ENCODE measurements at regions not wholly inside any gene's neighbourhood (a gene's known extent, or its start where the extent isn't known, plus 50 kb on each side); places are given as distances from the start of the nearest gene placed in this dataset.

GRCh38 chr15:62964251-62964650, 78.3 kb upstream of the TPM1 start:
- ATAC-seq (no peak), DNase-seq (ENCODE audit: low spot score) (no peak)
- Mint-ChIP-seq H3K36me3 (no peaks in the 10 kb centered on the region), H3K27ac (no peak overlapping the region), H3K27me3 (ENCODE audit: low read depth) (no peaks in the 10 kb centered on the region), H3K4me3 (no peak overlapping the region), H3K9me3 (no peaks in the 10 kb centered on the region), H3K4me1 (peaks cover 13% of the 10 kb centered on the region)
- ChIA-PET POLR2A (no interaction called here), CTCF (no interaction called here)
- TF ChIP-seq FOXJ3 (CRISPR knock-in tag; IDR thresholded peaks at IDR 0.05; ENCODE audit: borderline replicate concordance) (no peak), TCF7 (CRISPR knock-in tag; IDR thresholded peaks at IDR 0.05; ENCODE audit: low read depth) (no peak), ZNF532 (CRISPR knock-in tag; IDR thresholded peaks at IDR 0.05; ENCODE audit: borderline replicate concordance) (no peak), ESRRA (CRISPR knock-in tag; IDR thresholded peaks at IDR 0.05; ENCODE audit: borderline replicate concordance) (no peak), MYBL2 (CRISPR knock-in tag; IDR thresholded peaks at IDR 0.05) (no peak)

GRCh38 chr15:62966294-62967078, 76.1 kb upstream of the TPM1 start:
- H3K4me3 Mint-ChIP-seq, result no peak overlapping the region
- CTCF ChIA-PET, result no interaction called here
- DNase-seq (ENCODE audit: low spot score), result no peak
- no peak overlapping the region for H3K27ac Mint-ChIP-seq
- POLR2A ChIA-PET, result no interaction called here
- TF ChIP-seq FOXK1 (CRISPR knock-in tag; IDR thresholded peaks at IDR 0.05) (no peak), OVOL2 (CRISPR knock-in tag; IDR thresholded peaks at IDR 0.05; ENCODE audit: borderline replicate concordance) (no peak), HMGXB4 (CRISPR knock-in tag; IDR thresholded peaks at IDR 0.05) (no peak), SMAD3 (CRISPR knock-in tag; IDR thresholded peaks at IDR 0.05; ENCODE audit: borderline replicate concordance) (no peak), ATF6 (CRISPR knock-in tag; IDR thresholded peaks at IDR 0.05) (no peak), CTCF (IDR thresholded peaks at IDR 0.05) (no peak), NFATC4 (CRISPR knock-in tag; IDR thresholded peaks at IDR 0.05) (no peak), FOXP4 (CRISPR knock-in tag; IDR thresholded peaks at IDR 0.05) (no peak)
- H3K4me1 Mint-ChIP-seq, result peaks cover 17% of the 10 kb centered on the region
- no peaks in the 10 kb centered on the region for H3K9me3 Mint-ChIP-seq
- H3K27me3 Mint-ChIP-seq (ENCODE audit: low read depth), result no peaks in the 10 kb centered on the region
- H3K36me3 Mint-ChIP-seq, result no peaks in the 10 kb centered on the region
- ATAC-seq, result no peak
